ENCODE measurements at regions not wholly inside any gene's neighbourhood (a gene's known extent, or its start where the extent isn't known, plus 50 kb on each side); places are given as distances from the start of the nearest gene placed in this dataset.

- no peak for TF ChIP-seq POLR2AphosphoS5 (IDR thresholded peaks at IDR 0.05; ENCODE audit: low read depth, low read length)
- TF ChIP-seq TAF1 (IDR thresholded peaks at IDR 0.05; ENCODE audit: borderline replicate concordance, insufficient read depth, low read length), result no peak
Measured at GRCh38 chr9:118148990-118149389, 444.8 kb downstream of the TLR4 start.
